Endothelial cell of umbilical vein (primary cell): ENCODE measurements at regions not wholly inside any gene's neighbourhood (a gene's known extent, or its start where the extent isn't known, plus 50 kb on each side); places are given as distances from the start of the nearest gene placed in this dataset.
"Not testable (repeated sequence)": the region's sequence is repeated elsewhere in the genome, so short reads cannot be mapped to it uniquely, and the experiment has no call there.

ENCODE experiments used
- CTCF ChIP-seq, 2 donors: IDR thresholded peaks; 1 replicate in 1 of 2; 2 replicates in 1 of 2; pipeline ENCODE4 v1.5.1; 2011; ENCODE audit warnings: low read length in 2 of 2, mild to moderate bottlenecking in 2 of 2, moderate library complexity in 2 of 2, control low read depth in 1 of 2, inconsistent platforms in 1 of 2, low read depth in 1 of 2; ENCODE audit not compliant: insufficient read depth in 1 of 2; ENCODE audit errors: extremely low read depth in 1 of 2
- EZH2 ChIP-seq: IDR thresholded peaks from 2 replicates; pipeline ENCODE4 v1.6.1; 2012; ENCODE audit warnings: borderline replicate concordance, low read depth, mild to moderate bottlenecking, moderate library complexity, low read length, inconsistent platforms; ENCODE audit not compliant: severe bottlenecking
- JUN ChIP-seq: IDR thresholded peaks from 2 replicates; pipeline ENCODE4 v1.6.1; 2011; ENCODE audit warnings: borderline replicate concordance, low read depth; ENCODE audit not compliant: insufficient read length, insufficient read depth
- MAX ChIP-seq: IDR thresholded peaks from 2 replicates; pipeline ENCODE4 v1.6.1; 2011; ENCODE audit not compliant: insufficient read depth, insufficient read length
- POLR2A ChIP-seq: IDR thresholded peaks from 2 replicates; pipeline ENCODE4 v1.6.1; 2012; ENCODE audit warnings: low read depth, mild to moderate bottlenecking, control low read depth, low read length
- POLR2AphosphoS5 ChIP-seq: IDR thresholded peaks from 2 replicates; pipeline ENCODE4 v1.6.1; 2012; ENCODE audit warnings: low read depth, mild to moderate bottlenecking, control low read depth, low read length, moderate library complexity; ENCODE audit not compliant: insufficient read depth

GRCh38 chr7:35133465-35133864 lies 96.2 kb upstream of the DPY19L1 start:
- TF ChIP-seq POLR2A; CTCF (IDR thresholded peaks at IDR 0.05; ENCODE audit: extremely low read depth in 1 of 2, insufficient read depth in 1 of 2, low read depth in 1 of 2, low read length in 2 of 2); EZH2; JUN; POLR2AphosphoS5; MAX: not testable (repeated sequence)
